Liver (tissue), 8 donors: ENCODE measurements at regions not wholly inside any gene's neighbourhood (a gene's known extent, or its start where the extent isn't known, plus 50 kb on each side); places are given as distances from the start of the nearest gene placed in this dataset.

Source experiments
- DNase-seq: peaks from one replicate; pipeline ENCODE4 v3.0.0-alpha.2; 2017; ENCODE audit warnings: low spot score
- H3K27ac ChIP-seq, 2 donors: one replicate each; pipeline ENCODE4 v1.7.0; 2013; ENCODE audit warnings: inconsistent platforms in 2 of 2, low read length in 2 of 2, control low read depth in 1 of 2, low read depth in 1 of 2, mild to moderate bottlenecking in 1 of 2
- H3K27me3 ChIP-seq, 4 donors: one replicate each; pipeline versions ENCODE4 v1.6.1 to v1.7.0; 2013; ENCODE audit warnings: low read length in 3 of 4, inconsistent platforms in 1 of 4, mild to moderate bottlenecking in 1 of 4, moderate library complexity in 1 of 4; ENCODE audit not compliant: control insufficient read depth in 4 of 4, insufficient read depth in 4 of 4
- H3K36me3 ChIP-seq, 4 donors: one replicate each; pipeline versions ENCODE4 v1.6.1 to v1.7.0; 2013; ENCODE audit warnings: low read length in 3 of 4, mild to moderate bottlenecking in 3 of 4, low read depth in 1 of 4, moderate library complexity in 1 of 4; ENCODE audit not compliant: control insufficient read depth in 4 of 4, insufficient read depth in 3 of 4
- H3K4me1 ChIP-seq, 4 donors: one replicate each; pipeline versions ENCODE4 v1.6.1 to v1.7.0; 2013; ENCODE audit warnings: low read length in 3 of 4, mild to moderate bottlenecking in 3 of 4, moderate library complexity in 1 of 4; ENCODE audit not compliant: control insufficient read depth in 4 of 4, insufficient read depth in 4 of 4
- H3K4me3 ChIP-seq, 3 donors: one replicate each; pipeline versions ENCODE4 v1.6.1 to v1.7.0; 2013; ENCODE audit warnings: low read length in 3 of 3, control low read depth in 1 of 3, low read depth in 1 of 3, mild to moderate bottlenecking in 1 of 3
- H3K9ac ChIP-seq, 2 donors: one replicate each; pipeline ENCODE4 v1.7.0; 2013; ENCODE audit warnings: low read length in 2 of 2, mild to moderate bottlenecking in 2 of 2, moderate library complexity in 2 of 2, control low read depth in 1 of 2, low read depth in 1 of 2
- H3K9me3 ChIP-seq, 4 donors: one replicate each; pipeline versions ENCODE4 v1.6.1 to v1.7.0; 2013; ENCODE audit warnings: low read length in 3 of 4; ENCODE audit not compliant: control insufficient read depth in 4 of 4
- EGR1 ChIP-seq, 2 donors: IDR thresholded peaks; 2 replicates each; pipeline ENCODE4 v1.6.1; 2016 to 2018; ENCODE audit warnings: antibody characterized with exemption in 2 of 2, low read depth in 2 of 2
- FOXA1 ChIP-seq: IDR thresholded peaks from 2 replicates; pipeline ENCODE4 v1.6.1; 2016; ENCODE audit warnings: antibody characterized with exemption
- FOXA2 ChIP-seq: IDR thresholded peaks from 2 replicates; pipeline ENCODE4 v1.6.1; 2016; ENCODE audit warnings: antibody characterized with exemption
- GABPA ChIP-seq, 2 donors: IDR thresholded peaks in 1 of 2; conservative IDR thresholded peaks in 1 of 2; 2 replicates each; pipeline ENCODE4 v1.6.1; 2016; ENCODE audit warnings: antibody characterized with exemption in 2 of 2, mild to moderate bottlenecking in 1 of 2, moderate library complexity in 1 of 2
- HNF4A ChIP-seq, 2 donors: conservative IDR thresholded peaks; 2 replicates each; pipeline ENCODE4 v1.6.1; 2016; ENCODE audit warnings: antibody characterized with exemption in 2 of 2, mild to moderate bottlenecking in 2 of 2
- HNF4G ChIP-seq: IDR thresholded peaks from 2 replicates; pipeline ENCODE4 v1.6.1; 2016; ENCODE audit warnings: antibody characterized with exemption
- JUND ChIP-seq, 2 donors: IDR thresholded peaks; 2 replicates each; pipeline ENCODE4 v1.6.1; 2016; ENCODE audit warnings: antibody characterized with exemption in 2 of 2
- NR2F2 ChIP-seq: IDR thresholded peaks from 2 replicates; pipeline ENCODE4 v1.6.1; 2016; ENCODE audit warnings: antibody characterized with exemption
- RAD21 ChIP-seq, 2 donors: IDR thresholded peaks; 2 replicates each; pipeline ENCODE4 v1.6.1; 2016; ENCODE audit warnings: antibody characterized with exemption in 2 of 2, mild to moderate bottlenecking in 2 of 2
- RXRA ChIP-seq, 2 donors: IDR thresholded peaks; 2 replicates each; pipeline ENCODE4 v1.6.1; 2017 to 2018; ENCODE audit warnings: antibody characterized with exemption in 2 of 2, mild to moderate bottlenecking in 1 of 2
- TAF1 ChIP-seq: conservative IDR thresholded peaks from 2 replicates; pipeline ENCODE4 v1.6.1; 2016; ENCODE audit warnings: antibody characterized with exemption, mild to moderate bottlenecking
- YY1 ChIP-seq: IDR thresholded peaks from 2 replicates; pipeline ENCODE4 v1.6.1; 2016; ENCODE audit warnings: antibody characterized with exemption, mild to moderate bottlenecking
- whole genome bisulfite sequencing: extraction: QIAGEN DNeasy Blood & Tissue Kit; methylation state at CpG from one replicate; pipeline ENCODE4 v1.1.7; 2013; 5-methylcytosine and 5-hydroxymethylcytosine counted together
- TF ChIP-seq, protein P1 (sequence below): fragments of 150-350 bp; IDR thresholded peaks from 2 replicates; pipeline ENCODE4 v1.5.1; 2017; ENCODE audit warnings: improper control_type of control experiment, low read depth, low read length; ENCODE audit not compliant: missing input control
- TF ChIP-seq, protein P2 (sequence below): IDR thresholded peaks from 2 replicates; pipeline ENCODE4 v1.6.1; 2016; ENCODE audit warnings: antibody characterized with exemption
- TF ChIP-seq, protein P3 (sequence below): IDR thresholded peaks from 2 replicates; pipeline ENCODE4 v1.6.1; 2016; ENCODE audit warnings: antibody characterized with exemption
- TF ChIP-seq, protein P4 (sequence below): IDR thresholded peaks from 2 replicates; pipeline ENCODE4 v1.6.1; 2016; ENCODE audit warnings: antibody characterized with exemption
- donor health status: healthy.
- donor health status: healthy.
- donor health status: healthy.
- donor health status: healthy.
- donor health status: healthy.

DNA sequence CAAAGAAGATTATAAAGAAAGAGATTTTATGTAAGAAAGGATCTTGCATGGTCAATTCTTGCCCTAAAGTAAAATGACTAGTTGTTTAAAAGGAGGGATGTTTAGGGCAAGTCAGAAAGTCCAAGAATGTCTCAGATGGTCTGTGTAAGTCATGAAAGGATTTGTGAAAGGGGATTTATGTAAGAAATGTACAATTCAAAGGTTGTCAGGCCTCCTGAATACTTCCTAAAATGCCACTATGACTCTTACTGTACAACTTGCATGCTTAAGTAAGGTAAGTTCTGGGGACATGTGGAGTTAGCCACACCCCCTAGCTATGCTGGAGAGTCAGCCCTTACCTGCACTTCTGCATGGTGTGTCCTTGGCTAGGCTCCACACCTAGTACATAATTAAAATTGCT, 328.9 kb upstream of the TGFBR2 start (continued):
- TF ChIP-seq TAF1, result no peak
- TF ChIP-seq, protein P1, sequence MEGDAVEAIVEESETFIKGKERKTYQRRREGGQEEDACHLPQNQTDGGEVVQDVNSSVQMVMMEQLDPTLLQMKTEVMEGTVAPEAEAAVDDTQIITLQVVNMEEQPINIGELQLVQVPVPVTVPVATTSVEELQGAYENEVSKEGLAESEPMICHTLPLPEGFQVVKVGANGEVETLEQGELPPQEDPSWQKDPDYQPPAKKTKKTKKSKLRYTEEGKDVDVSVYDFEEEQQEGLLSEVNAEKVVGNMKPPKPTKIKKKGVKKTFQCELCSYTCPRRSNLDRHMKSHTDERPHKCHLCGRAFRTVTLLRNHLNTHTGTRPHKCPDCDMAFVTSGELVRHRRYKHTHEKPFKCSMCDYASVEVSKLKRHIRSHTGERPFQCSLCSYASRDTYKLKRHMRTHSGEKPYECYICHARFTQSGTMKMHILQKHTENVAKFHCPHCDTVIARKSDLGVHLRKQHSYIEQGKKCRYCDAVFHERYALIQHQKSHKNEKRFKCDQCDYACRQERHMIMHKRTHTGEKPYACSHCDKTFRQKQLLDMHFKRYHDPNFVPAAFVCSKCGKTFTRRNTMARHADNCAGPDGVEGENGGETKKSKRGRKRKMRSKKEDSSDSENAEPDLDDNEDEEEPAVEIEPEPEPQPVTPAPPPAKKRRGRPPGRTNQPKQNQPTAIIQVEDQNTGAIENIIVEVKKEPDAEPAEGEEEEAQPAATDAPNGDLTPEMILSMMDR, result no peak
- TF ChIP-seq GABPA (IDR thresholded peaks at IDR 0.05 in 1 of 2, conservative IDR thresholded peaks at IDR 0.05 in 1 of 2), result no peak
- TF ChIP-seq, protein P2, sequence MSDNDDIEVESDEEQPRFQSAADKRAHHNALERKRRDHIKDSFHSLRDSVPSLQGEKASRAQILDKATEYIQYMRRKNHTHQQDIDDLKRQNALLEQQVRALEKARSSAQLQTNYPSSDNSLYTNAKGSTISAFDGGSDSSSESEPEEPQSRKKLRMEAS, result no peak
- TF ChIP-seq, protein P3, sequence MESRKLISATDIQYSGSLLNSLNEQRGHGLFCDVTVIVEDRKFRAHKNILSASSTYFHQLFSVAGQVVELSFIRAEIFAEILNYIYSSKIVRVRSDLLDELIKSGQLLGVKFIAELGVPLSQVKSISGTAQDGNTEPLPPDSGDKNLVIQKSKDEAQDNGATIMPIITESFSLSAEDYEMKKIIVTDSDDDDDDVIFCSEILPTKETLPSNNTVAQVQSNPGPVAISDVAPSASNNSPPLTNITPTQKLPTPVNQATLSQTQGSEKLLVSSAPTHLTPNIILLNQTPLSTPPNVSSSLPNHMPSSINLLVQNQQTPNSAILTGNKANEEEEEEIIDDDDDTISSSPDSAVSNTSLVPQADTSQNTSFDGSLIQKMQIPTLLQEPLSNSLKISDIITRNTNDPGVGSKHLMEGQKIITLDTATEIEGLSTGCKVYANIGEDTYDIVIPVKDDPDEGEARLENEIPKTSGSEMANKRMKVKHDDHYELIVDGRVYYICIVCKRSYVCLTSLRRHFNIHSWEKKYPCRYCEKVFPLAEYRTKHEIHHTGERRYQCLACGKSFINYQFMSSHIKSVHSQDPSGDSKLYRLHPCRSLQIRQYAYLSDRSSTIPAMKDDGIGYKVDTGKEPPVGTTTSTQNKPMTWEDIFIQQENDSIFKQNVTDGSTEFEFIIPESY, result no peak
- no peak for TF ChIP-seq JUND (IDR thresholded peaks at IDR 0.05)
- TF ChIP-seq YY1, result no peak
- TF ChIP-seq FOXA1, result no peak

DNA sequence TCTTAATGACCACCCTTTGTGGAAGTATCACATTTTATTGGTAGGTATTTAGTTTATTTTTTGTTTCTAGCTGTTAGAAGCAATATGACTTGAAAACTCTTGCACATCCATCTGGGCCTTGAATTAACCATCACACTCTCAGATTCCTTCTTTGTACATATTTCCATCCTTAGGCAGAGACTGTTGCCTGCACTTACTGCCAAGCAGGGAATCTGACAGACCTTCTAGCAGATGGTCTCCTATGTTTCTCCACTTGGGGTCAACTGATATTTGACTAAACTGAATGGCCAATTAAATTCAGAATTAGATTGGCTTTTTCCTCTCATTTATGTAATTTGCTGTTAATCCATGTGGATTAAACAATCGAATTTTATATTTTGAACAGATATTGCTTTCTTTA, 324.9 kb upstream of the TGFBR2 start:
- TF ChIP-seq TAF1, result no peak
- TF ChIP-seq, protein P3, result no peak
- TF ChIP-seq RXRA (IDR thresholded peaks at IDR 0.05), result no peak
- TF ChIP-seq FOXA1, result no peak
- no peak for TF ChIP-seq EGR1 (IDR thresholded peaks at IDR 0.05; ENCODE audit: low read depth in 2 of 2)
- 89% methylated on average over 1 of the region's 1 CpG for WGBS
- Histone ChIP-seq H3K36me3 (no peaks in the 10 kb centered on the region), H3K4me3 (no peak overlapping the region), H3K4me1 (peaks cover 0 to 6% (median 0%) of the 10 kb centered on the region in 4 donors), H3K27me3 (no peaks in the 10 kb centered on the region), H3K27ac (no peak overlapping the region), H3K9ac (no peak overlapping the region), H3K9me3 (no peaks in the 10 kb centered on the region)
- DNase-seq, result no peak

DNA sequence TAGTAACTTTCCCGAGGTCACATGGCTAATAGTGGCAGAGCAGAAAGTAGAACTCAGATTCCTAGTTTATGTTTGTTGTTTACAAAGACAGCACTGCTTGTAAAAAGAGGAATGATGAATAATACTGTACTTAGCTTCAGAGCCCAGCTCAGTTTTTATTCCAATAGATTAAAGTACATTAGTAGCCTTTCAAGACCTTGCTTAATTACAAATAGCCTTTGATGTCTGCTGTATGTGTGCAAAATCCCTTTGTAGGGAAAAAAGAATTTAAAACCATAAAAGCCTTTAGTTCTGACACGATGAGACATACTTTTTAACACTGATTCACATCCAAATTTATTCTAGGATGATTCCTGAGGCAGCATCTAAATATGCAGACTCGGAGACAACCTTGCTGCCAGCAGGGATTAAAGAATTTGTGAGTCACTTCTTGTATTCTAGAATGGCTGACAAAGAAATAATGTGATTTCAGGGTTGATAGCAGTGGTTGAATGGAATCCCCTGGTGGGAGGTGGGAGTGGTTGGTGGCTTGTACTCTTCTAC, 324.2 kb upstream of the TGFBR2 start:
- no peak overlapping the region for H3K4me3 ChIP-seq
- peaks cover 0 to 6% (median 0%) of the 10 kb centered on the region in 4 donors for H3K4me1 ChIP-seq
- H3K27me3 ChIP-seq, result no peaks in the 10 kb centered on the region
- H3K36me3 ChIP-seq, result no peaks in the 10 kb centered on the region
- WGBS, result 75% methylated on average over 3 of the region's 3 CpGs
- H3K9me3 ChIP-seq, result no peaks in the 10 kb centered on the region
- TF ChIP-seq GABPA (IDR thresholded peaks at IDR 0.05 in 1 of 2, conservative IDR thresholded peaks at IDR 0.05 in 1 of 2) (no peak), FOXA1 (no peak), HNF4A (conservative IDR thresholded peaks at IDR 0.05) (no peak), TAF1 (no peak), EGR1 (IDR thresholded peaks at IDR 0.05; ENCODE audit: low read depth in 2 of 2) (no peak), NR2F2 (no peak), RAD21 (IDR thresholded peaks at IDR 0.05) (no peak), FOXA2 (no peak), YY1 (no peak), JUND (IDR thresholded peaks at IDR 0.05) (no peak), HNF4G (no peak)
- TF ChIP-seq, protein P4, sequence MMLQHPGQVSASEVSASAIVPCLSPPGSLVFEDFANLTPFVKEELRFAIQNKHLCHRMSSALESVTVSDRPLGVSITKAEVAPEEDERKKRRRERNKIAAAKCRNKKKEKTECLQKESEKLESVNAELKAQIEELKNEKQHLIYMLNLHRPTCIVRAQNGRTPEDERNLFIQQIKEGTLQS, result no peak
- TF ChIP-seq, protein P2, result no peak
- TF ChIP-seq, protein P3, result no peak
- TF ChIP-seq, protein P1, result no peak
- no peak overlapping the region for H3K27ac ChIP-seq
- no peak overlapping the region for H3K9ac ChIP-seq
- DNase-seq, result no peak
